ENCODE measurements at regions not wholly inside any gene's neighbourhood (a gene's known extent, or its start where the extent isn't known, plus 50 kb on each side); places are given as distances from the start of the nearest gene placed in this dataset.

DNA sequence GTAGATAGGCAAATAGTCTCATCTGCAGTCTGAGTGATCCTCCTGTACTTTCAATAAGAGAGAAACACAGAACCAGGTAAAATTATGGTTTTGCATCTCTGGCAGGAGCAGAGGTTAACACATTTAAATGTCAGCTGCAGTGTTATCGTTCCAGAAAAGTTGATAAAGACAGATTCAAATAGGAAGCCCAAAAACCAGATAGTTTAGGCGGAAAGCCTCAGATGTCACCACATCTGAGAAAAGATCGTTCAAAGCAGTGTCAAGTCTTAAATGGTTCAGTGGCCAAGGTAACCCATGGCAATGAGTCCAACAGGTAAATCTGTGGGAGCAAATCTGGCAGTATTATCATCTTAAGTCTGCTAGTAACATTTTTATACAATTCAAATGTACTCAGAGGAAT, 542.1 kb upstream of the MEF2C start:
- Histone ChIP-seq H3K4me3 (ENCODE audit: low read depth in 1 of 2, low read length in 2 of 2) (no peak overlapping the region), H3K4me1 (ENCODE audit: control insufficient read depth in 1 of 2, insufficient read depth in 2 of 2, low read length in 2 of 2) (no peaks in the 10 kb centered on the region), H3K36me3 (ENCODE audit: control insufficient read depth in 1 of 2, insufficient read depth in 2 of 2, low read length in 2 of 2) (no peaks in the 10 kb centered on the region), H3K27me3 (ENCODE audit: low read depth, low read length) (no peaks in the 10 kb centered on the region), H3K9me3 (ENCODE audit: control insufficient read depth in 1 of 2, low read length in 2 of 2) (no peaks in the 10 kb centered on the region), H3K27ac (ENCODE audit: low read length) (no peak overlapping the region)

DNA sequence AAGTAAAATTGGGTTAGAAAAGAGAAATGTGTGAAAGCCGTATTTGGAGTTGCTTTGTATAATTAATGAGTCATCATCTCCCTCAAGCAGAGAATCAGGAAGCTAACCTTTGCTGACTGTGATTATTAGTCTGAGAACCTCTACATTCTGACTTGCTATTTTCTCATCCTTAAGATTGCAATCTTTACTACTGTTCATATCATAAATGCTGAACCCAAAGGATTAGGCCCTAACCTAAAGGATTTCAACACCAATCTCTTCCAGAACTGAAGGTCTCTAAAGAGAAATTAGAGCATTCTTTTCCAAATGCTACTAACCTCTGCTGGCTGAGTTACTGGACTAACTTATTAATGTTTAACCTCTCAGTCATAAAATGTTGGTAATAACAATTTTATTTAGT, 538.1 kb upstream of the MEF2C start:
- H3K27me3 ChIP-seq (ENCODE audit: low read depth, low read length), result no peaks in the 10 kb centered on the region
- H3K27ac ChIP-seq (ENCODE audit: low read length), result no peak overlapping the region
- no peaks in the 10 kb centered on the region for H3K9me3 ChIP-seq (ENCODE audit: control insufficient read depth in 1 of 2, low read length in 2 of 2)
- no peak overlapping the region for H3K4me3 ChIP-seq (ENCODE audit: low read depth in 1 of 2, low read length in 2 of 2)
- H3K36me3 ChIP-seq (ENCODE audit: control insufficient read depth in 1 of 2, insufficient read depth in 2 of 2, low read length in 2 of 2), result no peaks in the 10 kb centered on the region
- H3K4me1 ChIP-seq (ENCODE audit: control insufficient read depth in 1 of 2, insufficient read depth in 2 of 2, low read length in 2 of 2), result no peaks in the 10 kb centered on the region

DNA sequence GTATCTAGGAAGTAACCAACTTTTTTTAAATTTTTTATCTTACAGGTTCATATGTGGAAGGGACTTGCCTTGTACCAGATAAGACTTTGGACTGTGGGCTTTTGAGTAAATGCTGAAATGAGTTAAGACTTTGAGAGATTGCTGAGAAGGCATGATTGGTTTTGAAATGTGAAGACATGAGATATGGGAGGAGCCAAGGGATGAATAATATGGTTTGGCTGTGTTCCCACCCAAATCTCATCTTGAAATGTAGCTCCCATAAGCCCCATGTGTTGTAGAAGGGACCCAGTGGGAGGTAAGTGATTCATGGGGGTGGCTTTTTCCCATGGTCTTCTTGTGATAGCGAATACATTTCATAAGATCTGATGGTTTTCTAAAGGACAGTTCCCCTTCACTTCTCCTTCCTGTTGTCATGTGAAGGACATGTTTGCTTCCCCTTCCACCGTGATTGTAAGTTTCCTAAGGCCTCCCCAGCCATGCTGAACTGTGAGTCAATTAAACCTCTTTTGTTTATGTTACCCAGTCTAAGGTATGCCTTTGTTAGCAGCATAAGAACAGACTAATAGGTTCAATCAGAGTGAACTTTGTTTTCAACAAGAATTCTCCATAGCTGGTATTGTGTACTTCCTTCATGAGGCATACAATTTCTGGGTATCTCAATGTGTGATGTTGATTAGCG, 535.6 kb upstream of the MEF2C start:
- no peak overlapping the region for H3K4me3 ChIP-seq (ENCODE audit: low read depth in 1 of 2, low read length in 2 of 2)
- no peak overlapping the region for H3K27ac ChIP-seq (ENCODE audit: low read length)
- no peaks in the 10 kb centered on the region for H3K4me1 ChIP-seq (ENCODE audit: control insufficient read depth in 1 of 2, insufficient read depth in 2 of 2, low read length in 2 of 2)
- H3K36me3 ChIP-seq (ENCODE audit: control insufficient read depth in 1 of 2, insufficient read depth in 2 of 2, low read length in 2 of 2), result no peaks in the 10 kb centered on the region
- H3K9me3 ChIP-seq (ENCODE audit: control insufficient read depth in 1 of 2, low read length in 2 of 2), result no peaks in the 10 kb centered on the region
- H3K27me3 ChIP-seq (ENCODE audit: low read depth, low read length), result no peaks in the 10 kb centered on the region

DNA sequence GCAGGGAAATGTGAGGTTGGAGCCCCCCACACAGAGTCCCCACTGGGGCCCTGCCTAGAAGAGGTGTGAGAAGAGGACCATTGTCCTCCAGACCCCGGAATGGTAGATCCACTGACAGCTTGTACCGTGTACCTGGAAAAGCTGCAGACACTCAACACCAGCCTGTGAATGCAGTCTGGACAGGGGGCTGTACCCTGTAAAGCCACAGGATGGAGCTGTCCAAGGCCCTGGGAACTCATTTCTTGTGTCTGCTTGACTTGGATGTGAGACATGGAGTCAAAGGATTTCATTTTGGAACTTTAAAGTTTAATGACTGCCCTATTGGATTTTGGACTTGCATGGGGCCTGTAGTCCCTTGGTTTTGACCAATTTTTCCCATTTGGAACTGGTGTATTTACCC, 535.0 kb upstream of the MEF2C start:
- H3K27me3 ChIP-seq (ENCODE audit: low read depth, low read length), result no peaks in the 10 kb centered on the region
- H3K4me1 ChIP-seq (ENCODE audit: control insufficient read depth in 1 of 2, insufficient read depth in 2 of 2, low read length in 2 of 2), result no peaks in the 10 kb centered on the region
- no peak overlapping the region for H3K4me3 ChIP-seq (ENCODE audit: low read depth in 1 of 2, low read length in 2 of 2)
- no peaks in the 10 kb centered on the region for H3K9me3 ChIP-seq (ENCODE audit: control insufficient read depth in 1 of 2, low read length in 2 of 2)
- no peak overlapping the region for H3K27ac ChIP-seq (ENCODE audit: low read length)
- no peaks in the 10 kb centered on the region for H3K36me3 ChIP-seq (ENCODE audit: control insufficient read depth in 1 of 2, insufficient read depth in 2 of 2, low read length in 2 of 2)

DNA sequence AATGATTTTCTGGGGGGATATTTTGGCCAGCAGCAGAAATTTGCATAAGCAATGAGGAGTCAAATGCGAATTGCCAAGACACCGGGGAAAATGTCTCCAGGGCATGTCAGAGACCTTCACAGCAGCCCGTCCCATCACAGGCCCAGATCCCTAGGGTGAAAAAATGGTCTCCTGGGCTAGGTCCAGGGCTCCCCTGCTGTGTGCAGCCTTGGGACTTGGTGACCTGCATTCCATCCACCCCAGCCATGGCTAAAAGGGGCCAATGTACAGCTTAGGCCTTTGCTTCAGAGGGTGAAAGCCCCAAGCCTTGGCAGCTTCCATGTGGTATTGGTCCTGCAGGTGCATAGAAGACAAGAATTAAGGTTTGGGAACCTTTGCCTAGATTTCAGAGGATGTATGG, 534.5 kb upstream of the MEF2C start:
- no peaks in the 10 kb centered on the region for H3K36me3 ChIP-seq (ENCODE audit: control insufficient read depth in 1 of 2, insufficient read depth in 2 of 2, low read length in 2 of 2)
- H3K4me3 ChIP-seq (ENCODE audit: low read depth in 1 of 2, low read length in 2 of 2), result no peak overlapping the region
- H3K27ac ChIP-seq (ENCODE audit: low read length), result no peak overlapping the region
- no peaks in the 10 kb centered on the region for H3K9me3 ChIP-seq (ENCODE audit: control insufficient read depth in 1 of 2, low read length in 2 of 2)
- no peaks in the 10 kb centered on the region for H3K4me1 ChIP-seq (ENCODE audit: control insufficient read depth in 1 of 2, insufficient read depth in 2 of 2, low read length in 2 of 2)
- H3K27me3 ChIP-seq (ENCODE audit: low read depth, low read length), result no peaks in the 10 kb centered on the region

DNA sequence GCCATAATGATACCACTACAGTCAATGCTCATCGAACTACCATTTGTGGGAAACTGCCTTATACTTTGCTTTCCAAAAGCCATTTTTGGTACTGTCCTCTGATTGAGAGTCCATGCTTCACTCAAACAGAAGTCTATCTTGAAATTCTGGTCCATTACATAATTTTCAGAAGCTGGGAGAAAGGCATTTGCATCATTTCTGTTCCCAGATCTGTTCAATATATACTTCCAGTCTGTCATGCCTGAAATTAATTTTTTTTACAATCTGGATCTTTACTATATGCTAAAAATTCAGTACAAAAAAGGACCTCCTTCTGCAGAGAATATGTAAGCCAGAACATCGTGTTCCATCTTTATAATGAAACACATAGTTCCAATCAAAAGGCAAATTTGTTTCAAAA, 528.9 kb upstream of the MEF2C start:
- Histone ChIP-seq H3K27me3 (ENCODE audit: low read depth, low read length) (no peaks in the 10 kb centered on the region), H3K9me3 (ENCODE audit: control insufficient read depth in 1 of 2, low read length in 2 of 2) (no peaks in the 10 kb centered on the region), H3K4me1 (ENCODE audit: control insufficient read depth in 1 of 2, insufficient read depth in 2 of 2, low read length in 2 of 2) (no peaks in the 10 kb centered on the region), H3K4me3 (ENCODE audit: low read depth in 1 of 2, low read length in 2 of 2) (no peak overlapping the region), H3K36me3 (ENCODE audit: control insufficient read depth in 1 of 2, insufficient read depth in 2 of 2, low read length in 2 of 2) (no peaks in the 10 kb centered on the region), H3K27ac (ENCODE audit: low read length) (no peak overlapping the region)

DNA sequence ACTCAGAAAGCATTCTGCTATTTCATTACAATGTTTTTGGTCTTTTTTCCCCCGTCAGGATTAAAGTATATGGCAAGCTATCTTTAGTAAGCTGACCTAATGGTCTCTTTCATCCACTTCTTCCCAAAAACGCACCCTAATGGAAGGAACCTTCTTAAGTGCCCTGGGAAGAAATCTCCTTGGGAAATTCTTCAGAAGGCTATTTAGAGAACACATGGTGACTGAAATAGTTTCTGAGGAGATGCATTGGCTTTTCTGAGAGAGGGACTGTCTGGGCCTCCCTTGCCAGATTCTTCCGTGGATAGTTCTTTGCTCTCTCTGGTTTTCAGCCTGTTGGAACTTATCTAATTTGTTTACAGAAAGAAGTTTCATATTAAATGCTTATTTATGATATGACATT, 524.1 kb upstream of the MEF2C start:
- no peak overlapping the region for H3K4me3 ChIP-seq (ENCODE audit: low read depth in 1 of 2, low read length in 2 of 2)
- H3K36me3 ChIP-seq (ENCODE audit: control insufficient read depth in 1 of 2, insufficient read depth in 2 of 2, low read length in 2 of 2), result no peaks in the 10 kb centered on the region
- no peaks in the 10 kb centered on the region for H3K4me1 ChIP-seq (ENCODE audit: control insufficient read depth in 1 of 2, insufficient read depth in 2 of 2, low read length in 2 of 2)
- H3K27ac ChIP-seq (ENCODE audit: low read length), result no peak overlapping the region
- H3K9me3 ChIP-seq (ENCODE audit: control insufficient read depth in 1 of 2, low read length in 2 of 2), result no peaks in the 10 kb centered on the region
- no peaks in the 10 kb centered on the region for H3K27me3 ChIP-seq (ENCODE audit: low read depth, low read length)

DNA sequence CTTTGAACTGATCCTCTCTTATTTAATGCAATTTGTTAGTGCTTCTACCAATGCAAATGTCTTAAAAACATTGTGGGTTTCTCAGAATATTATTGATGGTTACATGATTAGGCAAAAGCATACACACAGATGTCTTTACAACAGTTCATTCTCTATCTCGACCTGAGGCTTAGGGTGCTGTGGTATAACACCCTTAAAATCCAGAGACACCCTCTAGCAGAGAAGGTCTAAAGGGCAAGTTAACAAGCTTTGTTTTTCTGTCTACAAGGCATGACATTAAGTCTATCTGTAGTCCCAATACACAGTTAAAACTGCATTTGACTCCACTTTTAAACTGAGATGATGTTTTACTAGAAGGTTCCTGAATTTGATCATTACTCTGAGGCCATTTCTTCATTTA, 518.7 kb upstream of the MEF2C start:
- Histone ChIP-seq H3K9me3 (ENCODE audit: control insufficient read depth in 1 of 2, low read length in 2 of 2) (no peaks in the 10 kb centered on the region), H3K36me3 (ENCODE audit: control insufficient read depth in 1 of 2, insufficient read depth in 2 of 2, low read length in 2 of 2) (no peaks in the 10 kb centered on the region), H3K27ac (ENCODE audit: low read length) (no peak overlapping the region), H3K4me1 (ENCODE audit: control insufficient read depth in 1 of 2, insufficient read depth in 2 of 2, low read length in 2 of 2) (no peaks in the 10 kb centered on the region), H3K4me3 (ENCODE audit: low read depth in 1 of 2, low read length in 2 of 2) (no peak overlapping the region), H3K27me3 (ENCODE audit: low read depth, low read length) (no peaks in the 10 kb centered on the region)

DNA sequence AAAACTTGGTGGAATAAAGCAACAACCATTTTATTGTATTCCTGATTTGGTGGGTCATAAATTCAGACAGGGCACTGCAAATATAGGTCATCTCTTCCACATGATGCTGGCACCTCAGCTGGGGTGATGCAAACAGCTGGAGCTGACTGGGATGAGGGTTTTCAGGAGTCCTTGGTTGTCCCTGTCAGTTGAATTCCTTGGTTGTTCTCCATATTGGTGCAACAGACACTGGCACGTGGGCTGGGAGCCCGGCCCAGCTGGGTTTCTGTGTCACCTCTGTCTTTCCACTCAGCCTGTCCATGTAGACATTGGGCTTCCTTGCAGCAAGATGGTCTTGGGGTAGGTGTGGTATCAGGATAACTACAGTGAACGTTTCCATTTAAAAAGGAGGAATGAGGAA, 518.0 kb upstream of the MEF2C start:
- Histone ChIP-seq H3K27ac (ENCODE audit: low read length) (no peak overlapping the region), H3K4me1 (ENCODE audit: control insufficient read depth in 1 of 2, insufficient read depth in 2 of 2, low read length in 2 of 2) (no peaks in the 10 kb centered on the region), H3K27me3 (ENCODE audit: low read depth, low read length) (no peaks in the 10 kb centered on the region), H3K36me3 (ENCODE audit: control insufficient read depth in 1 of 2, insufficient read depth in 2 of 2, low read length in 2 of 2) (no peaks in the 10 kb centered on the region), H3K4me3 (ENCODE audit: low read depth in 1 of 2, low read length in 2 of 2) (no peak overlapping the region), H3K9me3 (ENCODE audit: control insufficient read depth in 1 of 2, low read length in 2 of 2) (no peaks in the 10 kb centered on the region)

DNA sequence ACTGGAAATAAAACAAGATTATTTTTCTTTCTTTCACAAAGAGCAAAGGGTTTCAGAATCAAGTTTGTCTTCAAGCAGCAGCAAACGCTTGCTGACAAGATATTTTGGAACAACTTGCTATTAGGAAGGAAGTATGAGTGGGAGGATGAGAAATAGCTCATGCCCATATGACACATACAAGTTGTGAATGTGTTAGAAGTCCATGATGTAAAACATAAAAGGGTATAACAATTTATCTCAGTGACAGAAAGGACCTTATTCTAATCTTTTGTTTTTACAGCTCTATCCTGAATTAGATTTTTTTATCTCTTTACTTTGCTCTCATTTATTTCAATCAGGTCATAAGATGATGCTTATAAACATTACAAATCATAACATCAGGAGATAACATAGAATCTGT, 516.6 kb upstream of the MEF2C start:
- Histone ChIP-seq H3K27me3 (ENCODE audit: low read depth, low read length) (no peaks in the 10 kb centered on the region), H3K4me1 (ENCODE audit: control insufficient read depth in 1 of 2, insufficient read depth in 2 of 2, low read length in 2 of 2) (no peaks in the 10 kb centered on the region), H3K4me3 (ENCODE audit: low read depth in 1 of 2, low read length in 2 of 2) (no peak overlapping the region), H3K27ac (ENCODE audit: low read length) (no peak overlapping the region), H3K9me3 (ENCODE audit: control insufficient read depth in 1 of 2, low read length in 2 of 2) (no peaks in the 10 kb centered on the region), H3K36me3 (ENCODE audit: control insufficient read depth in 1 of 2, insufficient read depth in 2 of 2, low read length in 2 of 2) (no peaks in the 10 kb centered on the region)

DNA sequence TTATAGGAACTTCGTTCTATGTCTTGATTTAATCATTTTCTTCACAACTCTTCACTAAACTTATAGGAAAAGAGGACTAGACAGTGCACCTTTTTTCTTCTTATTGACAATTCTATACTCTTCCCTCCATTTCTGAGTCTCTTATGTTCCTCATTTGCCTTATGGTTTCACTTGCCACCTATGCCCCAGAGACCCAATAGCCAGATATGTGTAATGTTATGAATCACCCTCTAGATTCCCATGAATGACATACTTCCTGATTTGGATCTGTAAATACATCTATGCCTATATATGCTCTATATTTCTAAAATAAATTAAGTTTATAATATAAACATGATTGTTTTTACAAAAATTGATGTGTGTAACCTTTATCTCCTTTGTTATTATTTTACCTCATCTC, 514.1 kb upstream of the MEF2C start:
- Histone ChIP-seq H3K27me3 (ENCODE audit: low read depth, low read length) (no peaks in the 10 kb centered on the region), H3K4me1 (ENCODE audit: control insufficient read depth in 1 of 2, insufficient read depth in 2 of 2, low read length in 2 of 2) (no peaks in the 10 kb centered on the region), H3K9me3 (ENCODE audit: control insufficient read depth in 1 of 2, low read length in 2 of 2) (no peaks in the 10 kb centered on the region), H3K36me3 (ENCODE audit: control insufficient read depth in 1 of 2, insufficient read depth in 2 of 2, low read length in 2 of 2) (no peaks in the 10 kb centered on the region), H3K4me3 (ENCODE audit: low read depth in 1 of 2, low read length in 2 of 2) (no peak overlapping the region), H3K27ac (ENCODE audit: low read length) (no peak overlapping the region)

DNA sequence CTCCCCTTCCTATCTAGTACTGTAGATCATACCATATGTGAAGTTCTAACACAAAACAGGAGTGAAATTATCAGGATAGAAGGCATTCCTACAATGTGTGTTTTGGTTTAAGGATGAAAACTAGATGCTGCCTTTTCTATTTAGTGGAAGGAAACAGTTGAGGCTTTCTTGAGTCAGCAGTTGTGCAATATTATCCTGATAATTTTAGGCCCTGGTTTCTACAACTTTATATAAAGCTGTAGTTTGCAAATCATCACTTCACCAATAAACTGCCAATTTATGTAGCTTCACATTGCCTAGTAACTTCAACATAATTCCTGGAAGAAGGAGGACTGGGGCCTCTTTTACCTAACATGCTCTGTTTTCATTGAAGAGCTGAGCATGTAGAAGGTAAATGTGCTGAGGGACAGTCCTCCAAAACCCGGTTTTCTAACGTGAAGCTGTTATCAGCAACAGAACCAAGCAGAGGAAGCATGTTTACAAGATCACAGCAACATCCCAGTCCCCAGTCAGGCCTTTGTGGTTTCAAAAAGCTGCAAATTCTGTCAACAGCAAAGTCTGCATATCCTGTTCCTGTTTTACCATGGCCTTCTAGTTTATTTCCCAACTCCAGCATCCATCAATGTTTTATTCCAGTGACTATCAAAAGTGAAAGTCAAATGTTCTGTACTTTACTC, 513.4 kb upstream of the MEF2C start:
- no peaks in the 10 kb centered on the region for H3K9me3 ChIP-seq (ENCODE audit: control insufficient read depth in 1 of 2, low read length in 2 of 2)
- peak overlapping the region; percentile 8 for H3K27ac ChIP-seq (ENCODE audit: low read length)
- no peak overlapping the region for H3K4me3 ChIP-seq (ENCODE audit: low read depth in 1 of 2, low read length in 2 of 2)
- H3K36me3 ChIP-seq (ENCODE audit: control insufficient read depth in 1 of 2, insufficient read depth in 2 of 2, low read length in 2 of 2), result no peaks in the 10 kb centered on the region
- H3K27me3 ChIP-seq (ENCODE audit: low read depth, low read length), result no peaks in the 10 kb centered on the region
- H3K4me1 ChIP-seq (ENCODE audit: control insufficient read depth in 1 of 2, insufficient read depth in 2 of 2, low read length in 2 of 2), result no peaks in the 10 kb centered on the region

Measured in muscle layer of duodenum (tissue), 2 donors.